HS-5 (cell line): ENCODE measurements at regions not wholly inside any gene's neighbourhood (a gene's known extent, or its start where the extent isn't known, plus 50 kb on each side); places are given as distances from the start of the nearest gene placed in this dataset.
"Not testable (repeated sequence)": the region's sequence is repeated elsewhere in the genome, so short reads cannot be mapped to it uniquely, and the experiment has no call there.

Experiments
- DNase-seq: peaks from one replicate; pipeline ENCODE4 v3.0.0-alpha.2; 2012; ENCODE audit warnings: low read depth

DNA sequence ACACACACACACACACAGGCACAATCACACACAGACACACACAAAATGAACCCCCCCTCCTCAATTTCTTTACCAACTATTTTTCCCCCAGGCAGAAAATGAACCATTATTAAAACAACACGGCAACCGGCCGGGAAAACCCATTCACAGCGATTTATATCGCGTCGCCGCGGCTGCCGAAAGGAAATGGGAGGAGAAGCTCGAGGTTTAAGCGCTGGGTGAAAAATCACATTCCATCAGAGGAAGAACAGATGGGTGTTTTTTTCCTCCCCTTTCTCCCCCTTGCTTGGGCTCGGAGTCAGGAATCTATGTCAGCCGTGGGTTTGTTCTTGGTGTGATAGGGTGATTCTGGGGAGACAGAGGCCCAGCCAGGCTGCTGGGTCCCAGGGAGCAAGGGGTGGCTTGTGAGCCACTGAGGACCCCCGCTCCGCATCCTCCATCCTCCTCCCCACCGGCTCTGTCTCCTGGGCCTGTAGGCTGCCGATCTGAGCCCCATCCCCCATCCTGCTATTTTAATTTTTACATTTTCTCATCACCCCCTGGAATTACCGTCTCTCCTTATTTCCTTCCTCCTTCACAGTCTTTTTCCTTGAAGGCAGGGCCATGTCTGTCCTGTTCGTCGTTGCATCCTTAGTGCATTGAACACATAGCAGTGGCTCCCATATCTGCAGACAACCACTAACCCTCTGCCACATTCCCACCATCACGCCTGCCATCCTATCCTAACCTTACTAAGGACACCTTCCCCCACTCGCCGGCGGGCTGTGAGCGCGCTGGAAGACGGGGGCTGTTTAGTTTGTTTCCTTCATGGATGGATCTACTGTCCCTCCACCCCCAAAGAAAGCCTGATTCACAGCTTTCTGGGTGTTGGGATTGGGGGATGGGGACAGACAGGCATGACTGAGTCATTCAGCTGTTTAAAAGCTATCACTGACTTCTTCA is 137.7 kb downstream of the CRLF3 start:
- not testable (repeated sequence) for DNase-seq

DNA sequence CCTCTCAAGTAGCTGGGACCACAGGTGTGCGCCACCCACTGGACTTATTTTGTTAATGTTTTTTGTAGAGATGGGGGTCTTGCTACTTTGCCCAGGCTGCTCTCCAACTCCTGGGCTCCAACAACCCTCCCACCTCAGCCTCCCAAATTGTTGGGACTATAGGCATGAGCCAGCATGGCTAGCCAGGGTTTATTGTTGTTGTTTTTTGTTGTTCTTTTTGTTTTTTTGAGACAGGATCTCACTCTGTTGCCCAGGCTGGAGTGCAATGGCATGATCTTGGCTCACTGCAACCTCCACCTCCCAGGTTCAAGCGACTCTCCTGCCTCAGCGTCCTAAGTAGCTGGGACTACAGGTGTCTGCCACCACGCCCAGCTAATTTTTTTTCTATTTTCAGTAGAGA is 142.2 kb downstream of the CRLF3 start:
- not testable (repeated sequence) for DNase-seq

DNA sequence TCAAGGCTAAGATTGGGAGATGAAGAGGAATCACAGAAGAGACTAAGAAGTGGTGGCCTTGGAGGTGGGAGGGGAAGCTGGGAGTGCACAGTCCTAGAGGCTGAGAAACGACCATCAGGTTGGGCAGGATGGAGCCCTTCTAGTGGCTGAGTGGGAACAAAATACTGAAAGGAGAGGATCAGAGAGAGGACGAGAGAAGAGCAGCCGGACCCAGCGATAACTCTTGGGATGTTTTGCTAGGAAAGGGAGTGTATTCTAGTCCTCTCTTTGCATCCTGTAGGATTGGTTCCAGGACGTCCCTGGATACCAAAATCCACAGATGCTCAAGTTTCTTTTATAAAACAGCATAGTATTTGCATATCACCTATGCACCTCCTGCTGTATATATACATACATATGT is 143.8 kb downstream of the CRLF3 start:
- DNase-seq = not testable (repeated sequence)

DNA sequence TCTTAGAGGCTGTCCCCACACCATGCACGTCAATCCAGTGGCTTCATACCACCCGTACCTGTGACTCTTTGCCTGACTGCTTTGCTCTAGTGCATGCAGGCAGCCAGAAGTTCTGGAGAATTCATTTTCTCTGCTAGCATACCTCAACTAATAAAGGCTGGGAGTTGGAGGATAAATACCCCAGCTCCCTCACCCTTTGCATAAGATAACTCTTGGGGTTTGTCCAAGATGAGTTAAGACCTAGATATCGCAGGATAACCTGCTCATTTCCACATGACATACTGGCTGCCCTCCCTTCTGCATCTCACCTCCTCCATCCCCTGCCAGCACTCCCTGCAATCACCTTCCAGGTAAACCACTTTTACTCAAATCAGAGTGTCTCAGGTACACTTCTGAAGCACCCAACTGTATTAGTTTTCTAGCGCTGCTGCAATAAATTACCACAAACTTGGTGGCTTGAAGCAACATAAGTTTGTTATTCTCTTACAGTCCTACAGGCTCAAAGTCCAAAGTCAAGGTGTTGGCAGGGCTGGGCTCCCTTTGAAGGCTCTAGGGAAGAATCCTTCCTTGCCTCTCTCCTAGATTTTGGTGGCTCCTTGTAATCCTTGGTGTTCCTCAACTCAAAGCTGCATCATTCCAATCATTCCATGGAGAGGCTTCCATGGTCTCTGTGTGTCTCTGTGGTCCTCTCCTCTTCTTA is 146.8 kb downstream of the CRLF3 start:
- no peak for DNase-seq

DNA sequence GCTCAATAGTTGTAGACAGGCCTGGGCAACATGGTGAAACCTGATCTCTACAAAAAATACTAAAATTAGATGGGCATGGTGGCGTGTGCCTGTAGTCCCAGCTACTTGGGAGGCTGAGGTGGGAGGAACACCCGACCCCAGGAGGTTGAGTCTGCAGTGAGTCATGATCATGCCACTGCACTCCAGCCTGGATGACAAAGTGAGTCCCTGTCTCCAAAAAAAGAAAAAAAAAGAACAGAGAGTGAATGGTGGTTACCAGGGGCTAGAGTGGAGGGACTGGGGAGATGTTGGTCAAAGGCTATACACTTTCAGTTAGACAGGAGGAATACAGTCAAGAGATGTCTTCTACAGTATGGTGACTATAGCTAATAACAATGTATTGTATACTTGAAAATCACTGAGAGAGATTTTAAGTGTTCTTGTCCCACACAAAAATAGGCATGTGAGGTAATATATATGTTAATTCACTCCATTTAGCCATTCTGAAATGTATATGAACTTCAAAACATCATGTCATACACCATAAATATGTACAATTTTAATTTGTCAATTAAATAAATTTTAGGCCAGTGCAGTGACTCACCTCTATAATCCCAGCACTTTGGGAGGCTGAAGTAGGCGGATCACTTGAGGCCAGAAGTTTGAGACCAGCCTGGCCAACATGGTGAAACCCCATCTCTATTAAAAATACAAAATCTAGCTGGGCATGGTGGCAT is 148.6 kb downstream of the CRLF3 start:
- not testable (repeated sequence) for DNase-seq

DNA sequence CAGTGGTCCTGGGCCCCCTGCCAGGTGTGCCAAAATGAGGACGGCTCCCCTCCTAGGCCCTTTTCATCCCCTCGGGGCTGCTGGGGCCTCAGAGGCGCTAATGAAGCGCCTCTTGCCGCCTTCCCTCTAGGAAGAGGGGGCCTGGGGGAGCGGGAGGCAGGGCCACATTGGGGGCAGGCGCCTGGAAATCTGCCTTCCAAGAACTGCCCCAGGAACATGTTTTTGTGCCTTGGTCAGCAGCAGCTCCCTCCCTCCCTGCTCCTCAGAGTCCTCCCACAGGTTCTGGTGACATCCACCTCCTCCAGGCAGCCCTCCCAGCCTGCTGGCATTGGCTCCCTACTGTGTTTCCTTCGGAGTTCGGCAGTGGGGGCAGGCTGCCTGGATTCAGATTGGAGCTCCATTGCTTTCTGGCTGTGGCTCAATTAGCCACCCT is 155.3 kb downstream of the CRLF3 start:
- not testable (repeated sequence) for DNase-seq

DNA sequence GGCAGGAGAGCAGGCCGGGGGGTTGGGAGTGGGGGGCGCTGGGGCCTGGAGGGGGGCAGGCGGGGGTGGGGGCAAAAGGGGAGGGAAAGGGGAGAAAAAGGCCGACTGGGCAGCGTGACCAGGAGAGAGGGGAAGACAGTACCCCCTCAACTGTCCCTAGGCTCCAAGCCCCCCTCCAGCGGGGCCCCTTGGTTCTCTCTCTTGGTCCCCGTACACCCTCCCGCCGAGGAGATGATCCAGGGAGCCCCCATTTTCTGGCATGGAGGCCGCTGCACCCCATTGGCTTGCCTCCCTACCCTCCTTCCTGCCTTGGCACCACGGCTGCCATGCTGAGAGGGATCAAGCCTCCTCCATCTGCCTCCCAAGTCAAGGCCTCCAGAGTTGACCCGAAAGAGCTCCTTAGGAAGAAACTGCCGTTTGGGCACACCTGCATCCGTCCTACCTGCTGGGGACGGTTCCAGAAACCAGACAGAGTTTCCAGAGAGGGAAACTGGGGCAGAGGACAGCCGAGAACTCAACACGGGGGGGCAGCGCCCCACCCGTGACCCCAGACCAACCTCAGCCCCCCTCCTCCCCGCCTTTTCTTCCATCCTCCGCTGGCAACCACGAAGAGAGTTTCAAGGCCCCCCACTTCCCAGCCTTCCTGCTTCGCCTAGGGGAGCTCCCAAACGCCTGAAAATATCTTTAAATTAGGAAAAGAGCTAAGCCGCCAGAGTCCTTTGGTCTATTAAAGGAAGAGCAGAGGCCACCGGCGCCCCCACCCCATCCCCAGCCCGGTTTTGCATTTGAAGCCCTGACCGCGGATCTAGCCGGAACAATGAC is 155.9 kb downstream of the CRLF3 start:
- not testable (repeated sequence) for DNase-seq

DNA sequence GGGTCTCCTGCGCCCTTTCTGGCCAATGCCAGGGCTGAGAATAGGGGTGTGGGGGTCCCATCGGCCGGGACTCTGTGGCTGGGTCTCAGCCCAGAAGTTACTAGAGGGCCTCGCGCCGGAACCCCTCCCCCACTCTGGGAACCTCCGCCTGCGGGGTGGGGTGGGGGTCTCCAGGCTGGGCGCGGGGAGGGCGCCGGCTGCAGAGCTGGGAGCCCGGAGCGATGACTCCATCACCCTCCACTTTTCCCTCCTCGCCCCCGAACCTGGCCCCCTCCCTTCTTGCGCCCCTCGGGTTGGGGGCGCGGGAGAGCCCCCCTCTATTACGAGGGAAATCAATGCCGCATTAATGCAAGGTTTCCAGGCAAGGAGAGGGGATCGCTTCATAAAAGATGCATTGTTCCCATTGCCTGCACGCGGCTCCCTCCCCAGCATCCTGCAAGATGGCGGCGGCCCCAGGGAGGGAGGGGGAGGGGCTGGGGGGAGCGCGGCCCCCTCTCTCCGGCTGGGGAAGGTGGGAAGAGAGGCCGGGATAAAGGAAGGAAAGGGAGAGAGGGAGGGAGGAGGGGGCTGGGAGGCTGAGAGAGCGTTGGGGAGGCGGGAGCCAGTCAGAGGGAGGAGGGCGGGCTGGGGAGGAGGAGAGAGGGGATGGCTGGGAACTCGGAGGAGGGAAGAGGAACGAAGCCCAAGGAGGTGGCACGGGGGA is 156.7 kb downstream of the CRLF3 start:
- not testable (repeated sequence) for DNase-seq

DNA sequence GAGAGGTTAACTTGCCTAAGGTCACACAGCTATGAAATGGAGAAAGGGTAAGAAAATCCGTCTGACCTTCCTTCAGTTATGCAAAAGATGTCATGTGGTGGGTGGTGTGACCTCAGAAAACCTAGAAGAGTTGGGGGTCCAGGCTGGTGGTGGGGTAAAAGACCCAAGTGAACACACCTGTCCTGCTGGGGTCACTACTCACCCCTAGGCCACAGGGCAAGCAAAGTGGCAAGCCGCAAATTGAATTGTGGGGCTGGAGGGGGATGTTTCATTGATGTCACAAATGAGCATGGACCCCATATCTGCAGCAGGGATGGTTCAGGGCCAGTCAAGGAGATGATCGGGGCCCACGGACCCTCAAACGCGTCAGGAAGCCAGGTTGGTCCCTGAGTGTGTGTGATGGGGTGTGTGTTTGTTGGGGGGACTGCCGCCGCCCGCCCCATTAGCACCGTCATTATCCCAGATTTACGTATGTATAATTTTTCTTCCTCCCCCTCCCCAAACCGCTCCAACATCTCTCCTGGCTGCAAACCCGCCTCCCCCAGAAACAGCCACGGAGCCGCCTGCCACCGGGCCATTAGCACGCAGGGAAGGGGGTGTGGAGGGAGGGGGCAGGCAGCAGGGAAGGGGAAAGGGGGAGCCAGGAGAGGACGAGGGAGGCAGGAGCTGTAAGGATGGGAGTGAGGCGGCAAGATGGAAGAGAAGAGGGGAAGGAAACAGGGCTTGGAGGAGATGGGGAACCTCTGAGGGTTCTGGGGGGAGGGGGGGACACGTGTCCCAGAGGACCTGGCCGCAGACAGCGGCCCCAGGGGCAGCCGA is 157.4 kb downstream of the CRLF3 start:
- DNase-seq = not testable (repeated sequence)

DNA sequence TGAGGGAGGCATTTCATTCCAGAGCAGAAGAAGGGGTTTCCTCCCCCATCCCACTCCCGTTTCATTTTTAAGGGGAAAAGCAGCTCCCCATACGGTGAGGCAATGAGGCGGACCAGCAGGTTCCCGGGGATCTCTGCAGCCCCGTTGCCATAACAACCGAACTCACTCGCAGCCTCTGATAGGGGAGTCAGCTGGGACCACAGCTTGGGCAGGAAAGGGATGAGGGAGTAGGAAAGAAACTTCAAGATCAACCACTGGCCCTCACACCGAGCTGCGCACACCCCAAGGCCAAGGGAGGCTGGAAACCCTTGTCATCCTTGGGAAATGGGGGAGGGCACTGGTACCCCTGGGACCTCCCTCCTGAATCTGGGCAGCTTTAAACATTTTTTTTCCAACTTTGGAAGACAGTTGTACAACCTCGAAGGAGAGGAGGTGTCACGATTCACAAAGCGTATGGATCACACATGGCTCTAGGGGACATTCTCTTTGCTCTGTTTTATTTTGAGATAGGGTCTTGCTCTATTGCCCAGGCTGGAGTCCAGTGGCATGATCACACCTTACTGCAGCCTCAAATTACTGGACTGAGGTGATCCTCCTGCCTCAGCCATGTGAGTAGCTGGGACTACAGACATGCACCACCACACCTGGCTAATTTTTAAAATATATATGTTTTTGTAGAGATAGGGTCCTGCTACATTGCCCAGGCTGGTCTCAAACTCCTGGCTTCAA is 160.6 kb downstream of the CRLF3 start:
- not testable (repeated sequence) for DNase-seq

DNA sequence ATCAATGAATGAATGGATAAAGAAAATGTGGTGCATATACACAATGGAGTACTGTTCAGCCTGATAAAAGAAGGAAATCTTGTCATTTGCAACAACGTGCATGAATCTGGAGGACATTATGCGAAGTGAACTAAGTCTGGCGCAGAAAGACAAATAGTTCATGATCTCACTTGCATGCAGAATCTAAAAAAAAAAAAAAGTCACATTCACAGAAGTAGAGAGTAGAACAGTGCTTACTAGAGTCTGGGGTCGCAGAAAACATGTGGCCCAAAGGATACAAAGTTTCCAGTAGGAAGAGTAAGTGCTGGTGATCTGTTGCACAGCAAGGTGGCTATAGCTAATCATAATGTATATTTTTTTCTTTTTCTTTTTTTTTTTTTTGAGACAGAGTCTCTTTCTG is 167.3 kb downstream of the CRLF3 start:
- not testable (repeated sequence) for DNase-seq

DNA sequence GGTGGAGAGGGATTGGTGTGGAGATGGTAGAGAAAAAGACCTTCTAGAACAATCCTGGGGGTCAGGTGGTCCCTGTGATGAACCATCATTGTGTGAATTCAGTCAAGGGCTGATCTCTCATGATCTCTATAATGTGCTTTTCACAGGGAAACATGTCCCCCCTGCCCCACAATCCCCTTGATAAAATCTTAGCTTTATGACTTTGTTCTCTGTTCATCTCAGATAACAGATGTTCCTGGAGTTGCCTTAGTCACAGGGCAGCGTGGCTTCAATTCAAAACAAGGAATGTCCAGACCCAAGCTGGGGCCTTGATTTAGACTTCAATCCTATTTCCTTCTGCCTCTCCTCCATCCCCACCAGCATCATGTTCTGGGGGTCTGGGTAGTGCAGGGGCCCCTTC is 171.5 kb downstream of the CRLF3 start:
- not testable (repeated sequence) for DNase-seq

DNA sequence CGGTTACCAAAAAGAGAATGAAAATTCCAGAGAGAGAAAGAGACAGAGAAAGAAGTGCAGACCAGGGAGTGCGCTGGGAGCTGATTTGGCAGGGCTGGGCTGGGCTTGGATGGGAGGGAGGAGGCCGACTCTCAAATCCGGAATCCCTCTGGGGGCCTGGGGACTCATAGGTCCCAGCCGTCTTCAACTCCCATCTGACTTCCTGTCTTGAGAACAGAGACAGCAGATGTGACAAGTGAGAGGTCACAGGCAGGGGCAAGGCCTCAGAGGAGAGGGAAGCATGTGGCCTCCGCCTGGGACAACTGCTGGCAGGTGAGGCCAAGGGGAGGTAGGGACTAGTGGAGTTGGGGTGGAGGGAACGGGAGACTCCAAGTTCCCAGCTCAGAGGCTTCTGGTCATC is 172.9 kb downstream of the GOSR1 start:
- DNase-seq = not testable (repeated sequence)

DNA sequence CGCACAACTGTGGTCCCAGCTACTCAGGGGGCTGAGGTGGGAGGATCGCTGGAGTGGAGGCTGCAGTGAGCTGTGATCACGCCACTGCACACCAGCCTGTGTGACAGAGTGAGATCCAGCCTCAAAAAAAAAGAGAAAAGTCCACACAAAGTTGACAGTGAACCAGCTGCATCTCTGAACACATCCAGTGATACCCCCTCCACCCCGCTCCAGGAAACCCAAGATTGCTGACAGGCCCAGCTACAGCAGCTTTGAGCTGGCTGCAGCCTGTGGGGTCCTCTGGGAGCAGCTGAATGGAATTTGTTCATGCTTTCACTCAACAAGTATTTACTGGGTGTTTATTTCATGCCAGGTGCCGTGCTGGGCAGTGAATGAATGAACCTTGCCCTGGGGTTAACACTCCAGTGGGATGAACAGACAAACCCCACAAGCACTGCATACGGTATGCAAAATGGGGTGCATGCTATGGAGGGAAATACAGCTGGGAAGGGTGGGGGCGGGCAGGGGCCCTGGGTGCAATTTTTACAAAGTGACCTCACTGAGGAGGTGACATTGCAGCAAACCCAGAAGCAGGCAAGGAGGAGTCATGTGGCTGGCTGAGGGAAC is 170.9 kb downstream of the GOSR1 start:
- DNase-seq = not testable (repeated sequence)

DNA sequence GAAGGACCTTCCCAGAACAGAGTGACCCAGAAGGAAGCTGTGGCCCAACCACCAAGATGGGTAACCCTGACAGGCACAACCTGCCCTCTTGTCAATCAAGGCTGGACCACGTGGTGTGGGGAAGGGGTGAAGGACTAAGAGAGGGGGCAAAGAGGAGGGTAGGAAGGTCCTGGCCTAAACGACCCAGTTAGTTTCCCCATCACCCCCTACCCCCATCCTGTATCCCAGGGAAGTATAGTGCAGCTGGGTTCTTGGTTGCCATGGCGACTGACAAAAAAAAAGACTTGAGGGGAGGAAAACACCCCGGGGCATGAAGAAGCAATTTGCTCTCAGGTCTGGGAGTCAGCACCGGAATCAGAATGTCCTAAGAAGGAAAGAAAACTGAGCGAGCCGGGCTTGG is 168.7 kb downstream of the GOSR1 start:
- not testable (repeated sequence) for DNase-seq

DNA sequence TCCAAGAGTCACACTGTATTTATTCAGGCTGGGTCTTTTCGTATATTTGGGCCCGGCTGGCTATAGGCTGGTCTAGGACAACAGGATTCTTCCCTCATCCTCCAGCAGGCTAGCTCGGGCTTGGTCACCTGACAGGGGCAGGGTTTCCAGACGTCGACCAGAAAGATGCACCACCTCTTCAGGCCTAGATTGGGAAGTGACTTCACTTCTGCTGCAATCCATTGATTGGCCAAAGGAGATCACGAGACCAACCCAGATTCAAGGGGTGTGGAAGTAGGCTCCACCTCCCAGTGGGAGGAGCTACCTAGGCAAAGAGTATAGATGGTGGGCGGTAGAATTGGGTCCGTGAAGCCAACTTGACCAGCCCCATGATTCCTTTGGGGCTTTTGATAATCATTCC is 167.5 kb downstream of the GOSR1 start:
- not testable (repeated sequence) for DNase-seq

DNA sequence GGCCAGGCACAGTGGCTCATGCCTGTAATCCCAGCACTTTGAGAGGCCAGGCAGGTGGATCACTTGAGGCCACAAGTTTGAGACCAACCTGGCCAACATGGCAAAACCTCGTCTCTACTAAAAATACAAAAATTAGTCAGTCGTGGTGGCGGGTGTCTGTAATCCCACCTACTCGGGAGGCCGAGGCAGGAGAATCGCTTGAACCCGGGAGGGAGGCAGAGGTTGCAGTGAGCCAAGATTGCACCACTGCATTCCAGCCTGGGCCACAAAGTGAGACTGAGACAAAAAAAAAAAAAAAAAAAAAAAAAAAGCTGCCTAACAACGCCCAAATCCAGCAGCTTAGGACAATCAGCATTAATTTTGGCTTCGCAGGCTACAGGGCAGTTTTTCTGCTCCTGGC is 167.1 kb downstream of the GOSR1 start:
- DNase-seq = not testable (repeated sequence)

DNA sequence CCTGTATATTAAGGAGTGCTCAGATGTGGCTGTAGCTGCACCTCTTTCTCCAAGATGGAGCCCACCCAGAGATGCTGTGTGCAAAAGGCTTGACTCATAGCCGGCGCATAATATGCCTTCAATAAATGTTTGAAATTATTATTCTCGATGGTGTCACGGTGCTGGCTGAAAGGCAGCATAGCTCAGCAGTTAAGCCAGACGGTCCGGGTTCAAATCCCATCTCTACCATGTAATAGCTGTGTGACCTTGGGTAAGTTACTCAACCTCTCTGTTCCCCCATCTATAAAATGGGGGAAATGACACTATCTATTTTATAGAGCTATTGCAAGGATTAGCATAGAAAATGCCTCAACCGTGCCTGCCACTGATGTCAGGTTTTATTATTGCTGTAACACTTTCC is 164.2 kb downstream of the GOSR1 start:
- DNase-seq = not testable (repeated sequence)

DNA sequence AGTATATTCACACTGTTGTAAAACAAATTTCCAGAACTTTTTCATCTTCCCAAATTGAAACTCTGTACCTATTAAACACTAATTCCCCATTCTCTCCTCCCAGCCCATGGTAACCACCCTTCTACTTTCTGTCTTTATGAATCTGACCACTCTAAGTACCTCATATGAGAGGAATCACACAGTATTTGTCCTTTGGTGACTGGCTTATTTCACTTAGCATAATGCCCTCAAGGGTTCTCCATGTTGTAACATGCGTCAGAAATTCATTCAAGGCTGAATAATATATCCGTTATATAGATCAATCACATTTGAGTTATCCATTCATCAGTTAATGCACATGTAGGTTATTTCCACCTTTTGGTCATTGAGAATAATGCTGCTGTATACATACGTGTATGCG is 162.2 kb downstream of the GOSR1 start:
- DNase-seq = not testable (repeated sequence)
